ENCODE measurements at regions not wholly inside any gene's neighbourhood (a gene's known extent, or its start where the extent isn't known, plus 50 kb on each side); places are given as distances from the start of the nearest gene placed in this dataset.

DNA sequence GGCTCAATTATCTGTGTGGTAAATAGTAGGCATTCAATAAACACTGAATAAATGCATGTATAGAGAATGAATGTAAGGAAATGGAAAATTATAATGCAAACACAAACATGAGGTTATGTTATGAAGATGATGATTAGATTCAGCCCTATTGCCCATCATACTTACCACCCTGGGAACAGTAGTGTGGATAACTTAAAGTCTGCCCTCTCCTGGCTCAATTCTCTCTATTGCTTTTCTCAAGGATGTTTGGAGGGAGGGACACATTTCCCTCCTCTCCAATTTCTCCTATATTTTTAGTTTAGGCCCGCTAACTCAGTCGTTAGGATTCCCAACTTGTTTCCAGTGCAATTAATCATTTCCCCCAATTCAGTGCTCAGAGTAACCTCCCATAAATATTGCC, 101.5 kb upstream of the TNR start:
- POLR2A ChIA-PET, result interaction anchor here (0.6 kb wide), 1 partner anchor 693 kb away, joined by 3 read pairs; no protein-coding TSS in a partner anchor
- no peaks in the 10 kb centered on the region for H3K9me3 ChIP-seq (ENCODE audit: control extremely low read depth in 1 of 5, control insufficient read depth in 4 of 5, insufficient read depth in 2 of 5, low read depth in 1 of 5, low read length in 4 of 5)
- DNase-seq, result no peak
- WGBS (ENCODE audit: insufficient coverage), result 92% methylated on average over 2 of the region's 2 CpGs
- CTCF ChIA-PET, result no interaction called here
- H3K36me3 ChIP-seq (ENCODE audit: control insufficient read depth in 4 of 4, insufficient read depth in 4 of 4, low read length in 3 of 4), result no peaks in the 10 kb centered on the region
- H3K27me3 ChIP-seq (replicated peaks in 2 of 5; ENCODE audit: control insufficient read depth in 4 of 5, insufficient read depth in 5 of 5, low read length in 4 of 5), result peaks cover 0 to 4% (median 0%) of the 10 kb centered on the region in 5 experiments
- H3K4me1 ChIP-seq (ENCODE audit: control extremely low read depth in 1 of 4, control insufficient read depth in 4 of 4, insufficient read depth in 4 of 4, low read length in 3 of 4), result peaks cover 0 to 24% (median 19%) of the 10 kb centered on the region in 4 experiments
- no peak overlapping the region for H3K4me3 ChIP-seq (ENCODE audit: control insufficient read depth in 1 of 7, extremely low read depth in 1 of 7, insufficient read depth in 4 of 7, low read depth in 2 of 7, low read length in 6 of 7)
- no peak overlapping the region for H3K27ac ChIP-seq (ENCODE audit: insufficient read depth in 1 of 2, low read depth in 1 of 2, low read length in 2 of 2, poor library complexity in 1 of 2, severe bottlenecking in 2 of 2)

DNA sequence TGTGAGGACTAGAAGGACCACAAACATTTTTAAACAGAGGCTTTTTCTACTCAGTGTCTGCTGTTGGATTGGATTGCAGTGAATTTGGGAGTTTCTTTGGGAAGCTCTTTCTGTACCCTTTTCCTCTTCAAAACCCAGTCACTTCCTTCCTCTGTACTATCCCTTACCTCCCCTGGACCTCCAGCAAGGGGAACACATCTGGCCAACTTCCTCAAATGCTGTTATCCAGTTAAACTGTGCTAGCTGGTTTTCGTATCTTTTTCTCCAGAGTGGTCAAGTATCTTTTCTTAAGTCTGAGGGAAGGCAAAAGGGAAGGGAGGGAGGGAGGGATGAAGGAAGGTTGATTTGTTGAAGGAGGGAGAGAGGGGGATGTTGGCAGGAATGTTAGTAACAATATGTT, 99.2 kb upstream of the TNR start:
- no peak overlapping the region for H3K4me3 ChIP-seq (ENCODE audit: control insufficient read depth in 1 of 7, extremely low read depth in 1 of 7, insufficient read depth in 4 of 7, low read depth in 2 of 7, low read length in 6 of 7)
- ChIA-PET CTCF (no interaction called here), POLR2A (no interaction called here)
- H3K36me3 ChIP-seq (ENCODE audit: control insufficient read depth in 4 of 4, insufficient read depth in 4 of 4, low read length in 3 of 4), result no peaks in the 10 kb centered on the region
- WGBS (ENCODE audit: insufficient coverage), result no CpG with 5 or more reads among the region's 1 CpG
- H3K9me3 ChIP-seq (ENCODE audit: control extremely low read depth in 1 of 5, control insufficient read depth in 4 of 5, insufficient read depth in 2 of 5, low read depth in 1 of 5, low read length in 4 of 5), result no peaks in the 10 kb centered on the region
- DNase-seq, result peak in 2 of 3 donors; percentile 31 to 35
- peaks cover 0 to 2% (median 0%) of the 10 kb centered on the region in 5 experiments for H3K27me3 ChIP-seq (replicated peaks in 2 of 5; ENCODE audit: control insufficient read depth in 4 of 5, insufficient read depth in 5 of 5, low read length in 4 of 5)
- peaks cover 0 to 28% (median 24%) of the 10 kb centered on the region in 4 experiments for H3K4me1 ChIP-seq (ENCODE audit: control extremely low read depth in 1 of 4, control insufficient read depth in 4 of 4, insufficient read depth in 4 of 4, low read length in 3 of 4)
- no peak overlapping the region for H3K27ac ChIP-seq (ENCODE audit: insufficient read depth in 1 of 2, low read depth in 1 of 2, low read length in 2 of 2, poor library complexity in 1 of 2, severe bottlenecking in 2 of 2)

DNA sequence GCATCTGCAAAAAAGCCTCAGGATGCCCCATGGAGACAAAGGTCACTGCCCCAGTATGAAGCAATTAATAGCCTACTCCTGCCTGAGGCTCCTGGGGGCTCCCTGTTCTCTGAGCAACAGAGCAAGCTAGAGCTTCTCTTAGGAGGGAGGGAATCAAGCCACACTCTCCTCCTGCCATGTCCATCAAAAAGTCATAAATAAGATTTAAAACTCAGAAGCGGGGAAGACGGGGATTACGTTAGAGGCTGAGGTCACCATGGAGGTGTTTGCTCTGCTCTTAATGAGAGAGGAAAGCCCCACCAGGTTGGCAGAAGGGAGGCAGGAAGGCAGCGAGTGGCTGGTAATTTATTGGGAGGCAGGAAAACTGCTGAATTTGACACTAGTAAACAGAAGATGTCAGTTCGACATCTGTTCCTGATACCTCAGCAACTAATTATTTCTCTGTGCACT, 98.4 kb upstream of the TNR start:
- no peak for DNase-seq
- Histone ChIP-seq H3K4me3 (ENCODE audit: control insufficient read depth in 1 of 7, extremely low read depth in 1 of 7, insufficient read depth in 4 of 7, low read depth in 2 of 7, low read length in 6 of 7) (no peak overlapping the region), H3K4me1 (ENCODE audit: control extremely low read depth in 1 of 4, control insufficient read depth in 4 of 4, insufficient read depth in 4 of 4, low read length in 3 of 4) (peaks cover 0 to 28% (median 24%) of the 10 kb centered on the region in 4 experiments), H3K36me3 (ENCODE audit: control insufficient read depth in 4 of 4, insufficient read depth in 4 of 4, low read length in 3 of 4) (no peaks in the 10 kb centered on the region), H3K9me3 (ENCODE audit: control extremely low read depth in 1 of 5, control insufficient read depth in 4 of 5, insufficient read depth in 2 of 5, low read depth in 1 of 5, low read length in 4 of 5) (no peaks in the 10 kb centered on the region), H3K27me3 (replicated peaks in 2 of 5; ENCODE audit: control insufficient read depth in 4 of 5, insufficient read depth in 5 of 5, low read length in 4 of 5) (peaks cover 0 to 2% (median 0%) of the 10 kb centered on the region in 5 experiments), H3K27ac (ENCODE audit: insufficient read depth in 1 of 2, low read depth in 1 of 2, low read length in 2 of 2, poor library complexity in 1 of 2, severe bottlenecking in 2 of 2) (no peak overlapping the region)
- POLR2A ChIA-PET, result no interaction called here
- CTCF ChIA-PET, result interaction anchor here (1.0 kb wide), 1 partner anchor 24 kb away, joined by 3 read pairs; no protein-coding TSS in a partner anchor
- WGBS (ENCODE audit: insufficient coverage), result 98% methylated on average over 4 of the region's 5 CpGs

DNA sequence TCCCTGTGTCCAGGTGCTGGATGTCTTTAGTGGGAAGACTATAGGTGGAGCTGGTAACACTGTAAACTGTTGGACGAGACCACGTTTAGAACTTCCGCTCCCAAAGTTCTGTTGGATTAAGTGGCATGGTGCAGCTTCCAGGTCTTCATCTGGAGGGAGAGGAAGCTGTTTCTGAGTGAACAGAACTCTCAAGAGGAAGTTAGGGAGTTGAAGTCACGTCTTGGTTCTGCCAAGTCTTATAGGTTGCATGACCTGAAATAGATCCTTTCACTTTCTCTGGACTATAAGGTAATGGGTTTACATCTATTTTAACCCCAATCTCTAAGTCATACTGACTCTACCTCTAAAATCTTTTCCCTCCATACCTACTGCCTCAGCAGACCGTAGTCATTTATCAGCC, 97.4 kb upstream of the TNR start:
- Histone ChIP-seq H3K36me3 (ENCODE audit: control insufficient read depth in 4 of 4, insufficient read depth in 4 of 4, low read length in 3 of 4) (no peaks in the 10 kb centered on the region), H3K4me3 (ENCODE audit: control insufficient read depth in 1 of 7, extremely low read depth in 1 of 7, insufficient read depth in 4 of 7, low read depth in 2 of 7, low read length in 6 of 7) (no peak overlapping the region), H3K9me3 (ENCODE audit: control extremely low read depth in 1 of 5, control insufficient read depth in 4 of 5, insufficient read depth in 2 of 5, low read depth in 1 of 5, low read length in 4 of 5) (no peaks in the 10 kb centered on the region), H3K4me1 (ENCODE audit: control extremely low read depth in 1 of 4, control insufficient read depth in 4 of 4, insufficient read depth in 4 of 4, low read length in 3 of 4) (peaks cover 0 to 28% (median 24%) of the 10 kb centered on the region in 4 experiments), H3K27me3 (replicated peaks in 2 of 5; ENCODE audit: control insufficient read depth in 4 of 5, insufficient read depth in 5 of 5, low read length in 4 of 5) (no peaks in the 10 kb centered on the region), H3K27ac (ENCODE audit: insufficient read depth in 1 of 2, low read depth in 1 of 2, low read length in 2 of 2, poor library complexity in 1 of 2, severe bottlenecking in 2 of 2) (peak overlapping the region in 1 of 2 experiments; percentile 18)
- POLR2A ChIA-PET, result no interaction called here
- CTCF ChIA-PET, result interaction anchor here (1.0 to 1.5 kb wide), 2 partner anchors 23 to 52 kb away, joined by 3 read pairs; no protein-coding TSS in a partner anchor
- WGBS (ENCODE audit: insufficient coverage), result 83% methylated on average over 4 of the region's 5 CpGs
- peak in 2 of 3 donors; percentile 34 to 45 for DNase-seq

DNA sequence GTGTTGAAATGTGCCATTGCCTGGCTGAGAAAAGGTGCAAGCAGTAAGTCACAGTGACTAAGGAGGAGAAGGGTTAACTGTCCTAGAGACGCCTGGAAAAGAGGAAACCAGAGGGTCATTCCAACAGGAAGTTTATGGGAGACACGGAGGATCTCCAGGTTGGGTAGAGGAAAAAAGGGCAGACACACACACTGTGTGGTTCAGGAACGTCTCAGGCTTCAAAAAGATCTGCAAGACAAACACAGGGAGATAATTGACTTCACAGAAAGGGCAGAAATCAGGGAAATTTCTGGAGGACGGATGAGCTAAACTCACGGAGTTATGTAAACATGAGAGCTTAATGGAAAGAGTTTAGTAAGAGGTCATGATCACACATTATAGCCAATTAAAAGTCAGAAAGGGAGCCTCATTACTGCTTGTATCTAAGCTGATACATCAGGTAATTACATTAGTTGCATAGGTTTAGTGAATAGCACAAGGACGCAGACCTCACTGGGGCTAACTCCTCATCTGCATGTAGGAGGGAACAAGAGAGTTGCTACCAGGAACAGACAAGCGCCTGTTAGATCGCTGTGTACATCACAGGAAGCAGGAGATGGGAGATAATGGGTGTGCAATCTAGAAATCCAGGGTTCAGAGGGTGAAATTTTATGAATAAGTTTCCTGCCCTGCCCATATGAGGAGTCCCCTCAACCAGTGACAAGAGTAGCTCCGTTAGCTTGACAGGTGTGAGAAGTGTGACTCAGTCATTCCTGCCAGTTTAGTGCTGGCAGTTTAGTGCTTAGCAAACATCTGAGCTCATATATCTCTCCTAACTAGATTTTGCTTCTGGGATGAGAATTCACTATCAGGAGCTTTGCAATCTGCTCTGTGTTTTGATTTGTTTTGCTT, 96.6 kb upstream of the TNR start:
- CTCF ChIA-PET, result interaction anchor here (1.5 kb wide), 1 partner anchor 53 kb away, joined by 3 read pairs; no protein-coding TSS in a partner anchor
- 74% methylated on average over 7 of the region's 9 CpGs for WGBS (ENCODE audit: insufficient coverage)
- no peaks in the 10 kb centered on the region for H3K27me3 ChIP-seq (replicated peaks in 2 of 5; ENCODE audit: control insufficient read depth in 4 of 5, insufficient read depth in 5 of 5, low read length in 4 of 5)

DNA sequence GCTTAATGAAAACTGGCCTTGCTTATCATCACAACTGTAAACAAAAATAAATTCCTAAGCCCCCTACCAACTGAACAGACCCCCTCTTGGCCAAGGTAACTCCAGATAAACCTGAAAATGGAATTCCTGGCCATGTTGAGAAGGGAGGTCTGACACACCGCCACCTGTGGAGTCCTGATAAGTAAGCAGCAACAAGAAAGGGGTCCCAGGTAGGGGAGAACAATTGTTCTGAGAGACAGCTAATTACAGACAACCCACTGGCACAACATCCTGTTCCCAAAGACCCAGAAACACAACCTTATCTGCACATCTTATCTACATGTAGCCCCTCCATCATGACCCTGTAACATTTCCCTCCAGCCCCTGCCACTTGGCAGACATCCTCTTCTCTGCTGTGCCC, 91.2 kb upstream of the TNR start:
- no peak overlapping the region for H3K27ac ChIP-seq (ENCODE audit: insufficient read depth in 1 of 2, low read depth in 1 of 2, low read length in 2 of 2, poor library complexity in 1 of 2, severe bottlenecking in 2 of 2)
- peaks cover 8 to 16% (median 12%) of the 10 kb centered on the region in 4 experiments for H3K4me1 ChIP-seq (ENCODE audit: control extremely low read depth in 1 of 4, control insufficient read depth in 4 of 4, insufficient read depth in 4 of 4, low read length in 3 of 4)
- H3K4me3 ChIP-seq (ENCODE audit: control insufficient read depth in 1 of 7, extremely low read depth in 1 of 7, insufficient read depth in 4 of 7, low read depth in 2 of 7, low read length in 6 of 7), result no peak overlapping the region
- no peaks in the 10 kb centered on the region for H3K36me3 ChIP-seq (ENCODE audit: control insufficient read depth in 4 of 4, insufficient read depth in 4 of 4, low read length in 3 of 4)
- DNase-seq, result no peak
- no peaks in the 10 kb centered on the region for H3K27me3 ChIP-seq (replicated peaks in 2 of 5; ENCODE audit: control insufficient read depth in 4 of 5, insufficient read depth in 5 of 5, low read length in 4 of 5)
- POLR2A ChIA-PET, result no interaction called here
- CTCF ChIA-PET, result no interaction called here
- H3K9me3 ChIP-seq (ENCODE audit: control extremely low read depth in 1 of 5, control insufficient read depth in 4 of 5, insufficient read depth in 2 of 5, low read depth in 1 of 5, low read length in 4 of 5), result peaks cover 0 to 4% (median 0%) of the 10 kb centered on the region in 5 experiments
- WGBS (ENCODE audit: insufficient coverage), result 100% methylated on average over 1 of the region's 1 CpG

More for the DNA sequence above, 96.6 kb upstream of the TNR start:
- DNase-seq, result peak; percentile 22 to 67 (median 52)
- H3K4me1 ChIP-seq (ENCODE audit: control extremely low read depth in 1 of 4, control insufficient read depth in 4 of 4, insufficient read depth in 4 of 4, low read length in 3 of 4), result peaks cover 0 to 28% (median 24%) of the 10 kb centered on the region in 4 experiments
- H3K9me3 ChIP-seq (ENCODE audit: control extremely low read depth in 1 of 5, control insufficient read depth in 4 of 5, insufficient read depth in 2 of 5, low read depth in 1 of 5, low read length in 4 of 5), result no peaks in the 10 kb centered on the region
- H3K27ac ChIP-seq (ENCODE audit: insufficient read depth in 1 of 2, low read depth in 1 of 2, low read length in 2 of 2, poor library complexity in 1 of 2, severe bottlenecking in 2 of 2), result no peak overlapping the region
- POLR2A ChIA-PET, result no interaction called here
- H3K36me3 ChIP-seq (ENCODE audit: control insufficient read depth in 4 of 4, insufficient read depth in 4 of 4, low read length in 3 of 4), result no peaks in the 10 kb centered on the region
- no peak overlapping the region for H3K4me3 ChIP-seq (ENCODE audit: control insufficient read depth in 1 of 7, extremely low read depth in 1 of 7, insufficient read depth in 4 of 7, low read depth in 2 of 7, low read length in 6 of 7)

DNA sequence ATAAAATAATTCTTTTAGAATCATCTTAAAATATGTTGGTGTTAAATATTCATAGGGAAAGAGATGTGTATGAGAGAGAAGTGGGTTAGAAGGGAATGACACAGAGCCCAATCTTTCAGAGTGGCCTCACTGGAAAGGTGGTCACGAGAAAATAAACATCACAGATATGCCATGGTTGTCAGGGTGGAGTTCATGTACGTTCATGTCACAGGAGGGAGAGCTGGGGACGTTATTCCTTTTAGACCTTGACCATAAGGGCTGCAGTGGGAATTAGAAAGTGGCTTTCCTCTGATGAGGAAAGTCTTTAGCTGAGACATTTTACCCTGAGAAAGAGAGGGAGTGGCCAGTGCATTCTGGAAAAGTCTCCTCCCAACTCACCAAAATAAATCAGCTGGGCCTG, 90.6 kb upstream of the TNR start:
- ChIA-PET CTCF (no interaction called here), POLR2A (no interaction called here)
- Histone ChIP-seq H3K9me3 (ENCODE audit: control extremely low read depth in 1 of 5, control insufficient read depth in 4 of 5, insufficient read depth in 2 of 5, low read depth in 1 of 5, low read length in 4 of 5) (peaks cover 0 to 4% (median 0%) of the 10 kb centered on the region in 5 experiments), H3K27ac (ENCODE audit: insufficient read depth in 1 of 2, low read depth in 1 of 2, low read length in 2 of 2, poor library complexity in 1 of 2, severe bottlenecking in 2 of 2) (no peak overlapping the region), H3K27me3 (replicated peaks in 2 of 5; ENCODE audit: control insufficient read depth in 4 of 5, insufficient read depth in 5 of 5, low read length in 4 of 5) (no peaks in the 10 kb centered on the region), H3K36me3 (ENCODE audit: control insufficient read depth in 4 of 4, insufficient read depth in 4 of 4, low read length in 3 of 4) (no peaks in the 10 kb centered on the region), H3K4me1 (ENCODE audit: control extremely low read depth in 1 of 4, control insufficient read depth in 4 of 4, insufficient read depth in 4 of 4, low read length in 3 of 4) (peaks cover 8 to 19% (median 10%) of the 10 kb centered on the region in 4 experiments), H3K4me3 (ENCODE audit: control insufficient read depth in 1 of 7, extremely low read depth in 1 of 7, insufficient read depth in 4 of 7, low read depth in 2 of 7, low read length in 6 of 7) (no peak overlapping the region)
- DNase-seq, result no peak
- 100% methylated on average over 3 of the region's 3 CpGs for WGBS (ENCODE audit: insufficient coverage)
